Kidney epithelial cell (primary cell): ENCODE measurements at regions not wholly inside any gene's neighbourhood (a gene's known extent, or its start where the extent isn't known, plus 50 kb on each side); places are given as distances from the start of the nearest gene placed in this dataset.

ENCODE experiments used
- DNase-seq: peaks from one replicate; pipeline ENCODE4 v3.0.0-alpha.2; 2010; ENCODE audit warnings: low read depth
- H3K27me3 ChIP-seq: 2 replicates; pipeline ENCODE4 v1.6.0; 2011; ENCODE audit warnings: low read length; ENCODE audit not compliant: control insufficient read depth, insufficient read depth
- H3K36me3 ChIP-seq: 2 replicates; pipeline ENCODE4 v1.5.1; 2011; ENCODE audit warnings: low read length; ENCODE audit not compliant: control insufficient read depth, insufficient read depth
- H3K4me3 ChIP-seq: 2 replicates; pipeline ENCODE4 v1.5.1; 2011; ENCODE audit warnings: low read depth, mild to moderate bottlenecking, control low read depth, low read length
- CTCF ChIP-seq: IDR thresholded peaks from 2 replicates; pipeline ENCODE4 v1.5.1; 2011; ENCODE audit warnings: mild to moderate bottlenecking, moderate library complexity, low read length, control low read depth, inconsistent platforms; ENCODE audit not compliant: insufficient read depth, poor library complexity, severe bottlenecking

- H3K4me3 ChIP-seq: no peak overlapping the region
- H3K27me3 ChIP-seq: no peaks in the 10 kb centered on the region
- TF ChIP-seq CTCF: no peak
- H3K36me3 ChIP-seq: no peaks in the 10 kb centered on the region
- no peak for DNase-seq
Measured at GRCh38 chr14:98966016-98966415, 306.0 kb downstream of the BCL11B start.

- Histone ChIP-seq H3K27me3 (no peaks in the 10 kb centered on the region), H3K36me3 (no peaks in the 10 kb centered on the region), H3K4me3 (no peak overlapping the region)
- DNase-seq: no peak
- TF ChIP-seq CTCF: no peak
Measured at GRCh38 chr14:98966475-98967162, 305.4 kb downstream of the BCL11B start.

- Histone ChIP-seq H3K36me3 (no peaks in the 10 kb centered on the region), H3K27me3 (no peaks in the 10 kb centered on the region), H3K4me3 (no peak overlapping the region)
Measured at GRCh38 chr14:98974113-98974512, 297.9 kb downstream of the BCL11B start.

GRCh38 chr14:98976271-98976670 is 295.7 kb downstream of the BCL11B start:
- no peak for DNase-seq
- no peak for TF ChIP-seq CTCF
- Histone ChIP-seq H3K4me3 (no peak overlapping the region), H3K27me3 (no peaks in the 10 kb centered on the region), H3K36me3 (no peaks in the 10 kb centered on the region)

More at GRCh38 chr14:98974113-98974512, 297.9 kb downstream of the BCL11B start:
- no peak for TF ChIP-seq CTCF
- no peak for DNase-seq

- DNase-seq: no peak
- H3K4me3 ChIP-seq: no peak overlapping the region
- no peak for TF ChIP-seq CTCF
- no peaks in the 10 kb centered on the region for H3K27me3 ChIP-seq
- no peaks in the 10 kb centered on the region for H3K36me3 ChIP-seq
Measured at GRCh38 chr14:98977451-98977850, 294.5 kb downstream of the BCL11B start.

GRCh38 chr14:98982986-98983385 is 289.0 kb downstream of the BCL11B start:
- TF ChIP-seq CTCF: no peak
- H3K36me3 ChIP-seq: no peaks in the 10 kb centered on the region
- DNase-seq: no peak
- H3K27me3 ChIP-seq: no peaks in the 10 kb centered on the region
- H3K4me3 ChIP-seq: no peak overlapping the region
